ENCODE measurements at regions not wholly inside any gene's neighbourhood (a gene's known extent, or its start where the extent isn't known, plus 50 kb on each side); places are given as distances from the start of the nearest gene placed in this dataset.

GRCh38 chr10:36163827-36164226 is 521.7 kb upstream of the FZD8 start:
- no peak for DNase-seq

GRCh38 chr10:36157486-36157885 is 515.4 kb upstream of the FZD8 start:
- DNase-seq: no peak

GRCh38 chr10:36148207-36148606 is 506.1 kb upstream of the FZD8 start:
- DNase-seq: no peak

- no peak for DNase-seq
Observed at GRCh38 chr10:36147529-36147928, 505.4 kb upstream of the FZD8 start.

- no peak for DNase-seq
Observed at GRCh38 chr10:36141856-36142560, 499.9 kb upstream of the FZD8 start.

GRCh38 chr10:36129051-36129450 is 487.0 kb upstream of the FZD8 start:
- DNase-seq: no peak

- no peak for DNase-seq
Observed at GRCh38 chr10:36126076-36126475, 484.0 kb upstream of the FZD8 start.

- DNase-seq: no peak
Observed at GRCh38 chr10:36119455-36119854, 477.4 kb upstream of the FZD8 start.

- no peak for DNase-seq
Observed at GRCh38 chr10:36118314-36118713, 476.2 kb upstream of the FZD8 start.

- DNase-seq: no peak
Observed at GRCh38 chr10:36117890-36118289, 475.8 kb upstream of the FZD8 start.

- no peak for DNase-seq
Observed at GRCh38 chr10:36117231-36117630, 475.1 kb upstream of the FZD8 start.

- no peak for DNase-seq
Observed at GRCh38 chr10:36116731-36117130, 474.6 kb upstream of the FZD8 start.

GRCh38 chr10:36116040-36116439 is 473.9 kb upstream of the FZD8 start:
- no peak for DNase-seq

- no peak for DNase-seq
Observed at GRCh38 chr10:36115364-36115763, 473.3 kb upstream of the FZD8 start.

- no peak for DNase-seq
Observed at GRCh38 chr10:36114913-36115312, 472.8 kb upstream of the FZD8 start.

GRCh38 chr10:36114141-36114540 is 472.0 kb upstream of the FZD8 start:
- no peak for DNase-seq

- DNase-seq: no peak
Observed at GRCh38 chr10:36111676-36112075, 469.6 kb upstream of the FZD8 start.

GRCh38 chr10:36110097-36110496 is 468.0 kb upstream of the FZD8 start:
- DNase-seq: no peak

GRCh38 chr10:36109399-36110023 is 467.4 kb upstream of the FZD8 start:
- DNase-seq: no peak

- DNase-seq: no peak
Observed at GRCh38 chr10:36097696-36098095, 455.6 kb upstream of the FZD8 start.

GRCh38 chr10:36096576-36096975 is 454.5 kb upstream of the FZD8 start:
- no peak for DNase-seq

GRCh38 chr10:36094096-36094495 is 452.0 kb upstream of the FZD8 start:
- DNase-seq: no peak

- no peak for DNase-seq
Observed at GRCh38 chr10:36092116-36092515, 450.0 kb upstream of the FZD8 start.

- no peak for DNase-seq
Observed at GRCh38 chr10:36091007-36091406, 448.9 kb upstream of the FZD8 start.

Data from CD4-positive, alpha-beta T cell treated with Interleukin-4 for 4 hours (primary cell).